Upper lobe of left lung (tissue), 4 donors: ENCODE measurements at regions not wholly inside any gene's neighbourhood (a gene's known extent, or its start where the extent isn't known, plus 50 kb on each side); places are given as distances from the start of the nearest gene placed in this dataset.

Source experiments
- CTCF ChIP-seq, 6 experiments: fragments of 450-650 bp in 4 of 6; fragments of 200-600 bp in 2 of 6; sonication (generic) in 2 of 6; IDR thresholded peaks; one replicate each; pipeline ENCODE4 v1.5.1; 2016 to 2019; ENCODE audit warnings: antibody characterized with exemption in 6 of 6
- POLR2A ChIP-seq, 4 donors: fragments of 450-650 bp; IDR thresholded peaks; one replicate each; pipeline ENCODE4 v1.5.1; 2016 to 2017; ENCODE audit warnings: antibody characterized with exemption in 4 of 4, mild to moderate bottlenecking in 2 of 4
- POLR2AphosphoS5 ChIP-seq, 2 donors: sonication (generic); formaldehyde crosslinking; IDR thresholded peaks; one replicate each; pipeline ENCODE4 v1.5.1; 2017; ENCODE audit warnings: antibody characterized with exemption in 2 of 2

GRCh38 chr18:27415495-27415894 lies 230.4 kb upstream of the CHST9 start:
- TF ChIP-seq POLR2A (IDR thresholded peaks at IDR 0.05) (no peak), CTCF (IDR thresholded peaks at IDR 0.05) (no peak), POLR2AphosphoS5 (IDR thresholded peaks at IDR 0.05) (no peak)
